Fibroblast of lung (primary cell): ENCODE measurements at regions not wholly inside any gene's neighbourhood (a gene's known extent, or its start where the extent isn't known, plus 50 kb on each side); places are given as distances from the start of the nearest gene placed in this dataset.
A peak's percentile ranks its signal among the peaks of the same experiment; 100 is the strongest.

Experiments
- DNase-seq, 2 donors: peaks; one replicate each; pipeline versions ENCODE4 v3.0.0 to v3.0.0-alpha.2; 2010; ENCODE audit warnings: low read depth in 2 of 2
- H2AFZ ChIP-seq: 2 replicates; pipeline ENCODE4 v1.5.1; 2012; ENCODE audit warnings: low read length, control low read depth, inconsistent platforms
- H3K27ac ChIP-seq: 2 replicates; pipeline ENCODE4 v1.5.1; 2011; ENCODE audit warnings: low read length, control low read depth; ENCODE audit not compliant: insufficient read depth
- H3K27me3 ChIP-seq: 2 replicates; pipeline ENCODE4 v1.5.1; 2011; ENCODE audit warnings: mild to moderate bottlenecking, low read length; ENCODE audit not compliant: control insufficient read depth, insufficient read depth
- H3K36me3 ChIP-seq: 2 replicates; pipeline ENCODE4 v1.5.1; 2011; ENCODE audit warnings: low read length; ENCODE audit not compliant: control insufficient read depth, insufficient read depth
- H3K4me1 ChIP-seq: 2 replicates; pipeline ENCODE4 v1.5.1; 2011; ENCODE audit warnings: low read length; ENCODE audit not compliant: control insufficient read depth, insufficient read depth; ENCODE audit errors: extremely low read depth
- H3K4me2 ChIP-seq: 2 replicates; pipeline ENCODE4 v1.5.1; 2011; ENCODE audit warnings: low read length, control low read depth; ENCODE audit not compliant: insufficient read depth; ENCODE audit errors: extremely low read depth
- H3K4me3 ChIP-seq, 4 experiments: fragments of 200-600 bp in 1 of 4; sonication (generic) in 1 of 4; replicated peaks in 1 of 4; 2 replicates each; pipeline ENCODE4 v1.5.1; 2011 to 2016; ENCODE audit warnings: low read length in 4 of 4, low read depth in 3 of 4, mild to moderate bottlenecking in 3 of 4, control low read depth in 2 of 4, inconsistent platforms in 1 of 4, mixed read lengths in 1 of 4; ENCODE audit not compliant: insufficient read depth in 1 of 4; ENCODE audit errors: control extremely low read depth in 1 of 4
- H3K79me2 ChIP-seq: 2 replicates; pipeline ENCODE4 v1.5.1; 2012; ENCODE audit warnings: mild to moderate bottlenecking, low read length, inconsistent platforms; ENCODE audit not compliant: control insufficient read depth, insufficient read depth
- H3K9ac ChIP-seq: 2 replicates; pipeline ENCODE4 v1.5.1; 2011; ENCODE audit warnings: mild to moderate bottlenecking, low read length, control low read depth; ENCODE audit not compliant: insufficient read depth
- H3K9me3 ChIP-seq: 2 replicates; pipeline ENCODE4 v1.5.1; 2012; ENCODE audit warnings: low read depth, low read length; ENCODE audit not compliant: control insufficient read depth, insufficient read depth
- H4K20me1 ChIP-seq: 2 replicates; pipeline ENCODE4 v1.5.1; 2011; ENCODE audit warnings: low read length; ENCODE audit not compliant: control insufficient read depth, insufficient read depth; ENCODE audit errors: extremely low read depth
- EZH2 ChIP-seq: IDR thresholded peaks from 2 replicates; pipeline ENCODE4 v1.5.1; 2012; ENCODE audit warnings: low read length, control low read depth, mild to moderate bottlenecking; ENCODE audit errors: missing control alignments
- TF ChIP-seq, protein P1 (sequence below), 2 donors: IDR thresholded peaks in 1 of 2; conservative IDR thresholded peaks in 1 of 2; 1 replicate in 1 of 2; 2 replicates in 1 of 2; pipeline ENCODE4 v1.5.1; 2011 to 2012; ENCODE audit warnings: low read length in 2 of 2, control low read depth in 1 of 2, inconsistent platforms in 1 of 2, low read depth in 1 of 2, mild to moderate bottlenecking in 1 of 2

DNA sequence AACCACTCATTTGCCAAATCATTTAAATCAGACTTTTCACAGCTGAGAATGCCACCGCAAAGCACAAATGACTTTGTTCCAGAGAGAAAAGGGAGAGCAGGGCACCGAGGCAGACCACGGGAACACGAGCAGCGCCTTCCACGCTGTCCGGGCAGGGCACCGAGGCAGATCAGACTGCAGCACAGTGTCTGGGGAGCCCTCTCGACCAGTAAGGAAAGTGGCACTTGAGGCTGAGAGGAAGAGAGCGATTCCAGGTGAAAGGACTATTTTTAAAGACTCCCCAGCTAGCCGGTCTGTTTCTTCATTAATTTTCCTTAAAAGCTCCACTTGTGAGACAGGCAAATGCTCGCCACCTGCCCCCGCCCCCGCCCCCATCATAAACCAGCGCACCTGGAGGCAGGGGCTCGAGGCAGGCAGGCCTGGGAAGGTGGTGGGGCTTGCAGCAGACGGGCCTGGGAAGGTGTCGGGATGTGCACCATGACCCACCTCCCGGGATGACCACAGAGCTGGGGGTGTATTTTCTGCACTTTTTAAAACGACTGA lies 80.9 kb upstream of the CTDP1 start:
- Histone ChIP-seq H3K4me2 (no peak overlapping the region), H3K4me3 (no peak overlapping the region), H3K9me3 (no peaks in the 10 kb centered on the region), H2AFZ (no peak overlapping the region), H3K27ac (no peak overlapping the region), H4K20me1 (no peaks in the 10 kb centered on the region), H3K9ac (no peak overlapping the region), H3K36me3 (no peaks in the 10 kb centered on the region), H3K79me2 (no peaks in the 10 kb centered on the region), H3K4me1 (no peaks in the 10 kb centered on the region), H3K27me3 (no peaks in the 10 kb centered on the region)
- TF ChIP-seq, protein P1, sequence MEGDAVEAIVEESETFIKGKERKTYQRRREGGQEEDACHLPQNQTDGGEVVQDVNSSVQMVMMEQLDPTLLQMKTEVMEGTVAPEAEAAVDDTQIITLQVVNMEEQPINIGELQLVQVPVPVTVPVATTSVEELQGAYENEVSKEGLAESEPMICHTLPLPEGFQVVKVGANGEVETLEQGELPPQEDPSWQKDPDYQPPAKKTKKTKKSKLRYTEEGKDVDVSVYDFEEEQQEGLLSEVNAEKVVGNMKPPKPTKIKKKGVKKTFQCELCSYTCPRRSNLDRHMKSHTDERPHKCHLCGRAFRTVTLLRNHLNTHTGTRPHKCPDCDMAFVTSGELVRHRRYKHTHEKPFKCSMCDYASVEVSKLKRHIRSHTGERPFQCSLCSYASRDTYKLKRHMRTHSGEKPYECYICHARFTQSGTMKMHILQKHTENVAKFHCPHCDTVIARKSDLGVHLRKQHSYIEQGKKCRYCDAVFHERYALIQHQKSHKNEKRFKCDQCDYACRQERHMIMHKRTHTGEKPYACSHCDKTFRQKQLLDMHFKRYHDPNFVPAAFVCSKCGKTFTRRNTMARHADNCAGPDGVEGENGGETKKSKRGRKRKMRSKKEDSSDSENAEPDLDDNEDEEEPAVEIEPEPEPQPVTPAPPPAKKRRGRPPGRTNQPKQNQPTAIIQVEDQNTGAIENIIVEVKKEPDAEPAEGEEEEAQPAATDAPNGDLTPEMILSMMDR (conservative IDR thresholded peaks at IDR 0.05 in 1 of 2, IDR thresholded peaks at IDR 0.05 in 1 of 2; ENCODE audit: low read depth in 1 of 2, low read length in 2 of 2), result no peak
- TF ChIP-seq EZH2, result no peak
- DNase-seq, result no peak

DNA sequence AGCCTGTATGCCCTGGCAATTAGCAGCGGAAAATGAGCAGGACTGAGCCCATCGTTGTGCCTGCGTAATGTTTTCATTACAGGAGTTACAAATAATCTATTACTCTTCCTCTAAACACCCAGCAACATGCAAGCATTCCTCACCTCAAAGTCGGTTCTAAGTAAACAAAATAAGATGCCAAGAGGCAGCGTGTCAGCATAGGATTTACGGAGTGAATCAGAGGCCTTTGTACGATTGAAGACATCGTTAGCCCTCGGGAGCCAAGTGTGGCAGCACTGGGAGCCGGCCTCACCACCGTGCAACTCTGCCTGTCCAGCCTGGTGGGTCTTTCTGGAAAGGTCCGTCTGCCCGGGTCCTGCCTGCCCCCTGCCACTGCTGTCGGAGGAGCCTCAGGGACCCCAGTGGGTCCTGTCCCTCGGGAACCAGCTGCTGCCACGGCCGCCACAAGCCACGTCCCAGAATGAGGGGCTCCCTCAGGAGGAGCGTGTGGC lies 80.1 kb upstream of the CTDP1 start:
- Histone ChIP-seq H3K4me1 (no peaks in the 10 kb centered on the region), H3K36me3 (no peaks in the 10 kb centered on the region), H3K4me2 (no peak overlapping the region), H3K9ac (no peak overlapping the region), H3K79me2 (no peaks in the 10 kb centered on the region), H3K27me3 (no peaks in the 10 kb centered on the region), H3K9me3 (no peaks in the 10 kb centered on the region), H3K27ac (no peak overlapping the region), H3K4me3 (no peak overlapping the region), H2AFZ (no peak overlapping the region), H4K20me1 (no peaks in the 10 kb centered on the region)
- no peak for TF ChIP-seq EZH2
- TF ChIP-seq, protein P1 (conservative IDR thresholded peaks at IDR 0.05 in 1 of 2, IDR thresholded peaks at IDR 0.05 in 1 of 2; ENCODE audit: low read depth in 1 of 2, low read length in 2 of 2), result no peak
- peak; percentile 26 to 83 for DNase-seq

DNA sequence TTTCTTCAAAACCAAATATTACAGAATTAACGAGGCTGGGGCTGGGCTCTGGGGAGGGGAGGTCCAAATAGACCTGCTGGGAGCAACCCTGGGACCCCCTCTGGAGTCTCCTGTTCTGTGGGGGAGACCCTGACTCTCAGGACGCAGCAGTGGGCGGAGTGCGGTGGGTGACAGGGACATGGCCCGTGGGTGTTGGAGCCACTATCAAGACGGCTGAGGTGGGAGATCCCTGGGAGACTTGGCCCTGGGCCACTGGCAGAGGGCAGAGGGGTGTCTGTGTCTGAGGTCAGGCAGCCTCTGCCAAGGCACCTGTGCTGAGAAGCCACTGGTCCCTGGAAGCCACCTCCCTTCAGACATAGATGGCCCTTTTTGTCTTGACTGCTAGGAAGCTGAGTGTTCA lies 79.5 kb upstream of the CTDP1 start:
- Histone ChIP-seq H3K79me2 (no peaks in the 10 kb centered on the region), H3K36me3 (no peaks in the 10 kb centered on the region), H3K27me3 (no peaks in the 10 kb centered on the region), H4K20me1 (no peaks in the 10 kb centered on the region), H3K27ac (no peak overlapping the region), H2AFZ (no peak overlapping the region), H3K9ac (no peak overlapping the region), H3K9me3 (no peaks in the 10 kb centered on the region), H3K4me3 (no peak overlapping the region), H3K4me1 (no peaks in the 10 kb centered on the region), H3K4me2 (no peak overlapping the region)
- no peak for TF ChIP-seq EZH2
- TF ChIP-seq, protein P1 (conservative IDR thresholded peaks at IDR 0.05 in 1 of 2, IDR thresholded peaks at IDR 0.05 in 1 of 2; ENCODE audit: low read depth in 1 of 2, low read length in 2 of 2), result no peak
- no peak for DNase-seq
